Dendritic cell treated with granulocyte-macrophage colony-stimulating factor and Interleukin-4, amounts not matched to agents 40 ng/mL and 50 ng/mL, for 4 days (primary cell): ENCODE measurements at regions not wholly inside any gene's neighbourhood (a gene's known extent, or its start where the extent isn't known, plus 50 kb on each side); places are given as distances from the start of the nearest gene placed in this dataset.

ENCODE experiments used
- H3K27ac Mint-ChIP-seq: one replicate; pipeline ENCODE4 v1.8.0; 2022; ENCODE audit warnings: mild to moderate bottlenecking, mixed read lengths
- H3K27me3 Mint-ChIP-seq: one replicate; pipeline ENCODE4 v1.8.0; 2022; ENCODE audit warnings: mild to moderate bottlenecking, mixed read lengths
- H3K36me3 Mint-ChIP-seq: one replicate; pipeline ENCODE4 v1.8.0; 2022; ENCODE audit warnings: low read depth, mixed read lengths
- H3K4me1 Mint-ChIP-seq: one replicate; pipeline ENCODE4 v1.8.0; 2022; ENCODE audit warnings: low read depth, mixed read lengths
- H3K4me3 Mint-ChIP-seq: one replicate; pipeline ENCODE4 v1.8.0; 2022; ENCODE audit warnings: mild to moderate bottlenecking, moderate library complexity, mixed read lengths
- H3K9me3 Mint-ChIP-seq: one replicate; pipeline ENCODE4 v1.8.0; 2022; ENCODE audit warnings: mixed read lengths
- intact Hi-C: fragments of 100-400 bp; cut with micrococcal nuclease; formaldehyde crosslinking; loops from one replicate; pipeline ENCODE4 v1.15.0; 2022

GRCh38 chr6:137783710-137784109 is 83.3 kb upstream of the TNFAIP3 start:
- Mint-ChIP-seq H3K36me3 (no peaks in the 10 kb centered on the region), H3K27ac (no peak overlapping the region), H3K9me3 (no peaks in the 10 kb centered on the region), H3K4me3 (no peak overlapping the region), H3K27me3 (peaks cover 26% of the 10 kb centered on the region), H3K4me1 (peaks cover 21% of the 10 kb centered on the region)
- intact Hi-C loops: no loop called here

GRCh38 chr6:137784583-137784982 is 82.5 kb upstream of the TNFAIP3 start:
- Mint-ChIP-seq H3K27ac (no peak overlapping the region), H3K36me3 (no peaks in the 10 kb centered on the region), H3K4me1 (peaks cover 19% of the 10 kb centered on the region), H3K4me3 (no peak overlapping the region), H3K27me3 (peaks cover 25% of the 10 kb centered on the region), H3K9me3 (no peaks in the 10 kb centered on the region)
- intact Hi-C loops: no loop called here

DNA sequence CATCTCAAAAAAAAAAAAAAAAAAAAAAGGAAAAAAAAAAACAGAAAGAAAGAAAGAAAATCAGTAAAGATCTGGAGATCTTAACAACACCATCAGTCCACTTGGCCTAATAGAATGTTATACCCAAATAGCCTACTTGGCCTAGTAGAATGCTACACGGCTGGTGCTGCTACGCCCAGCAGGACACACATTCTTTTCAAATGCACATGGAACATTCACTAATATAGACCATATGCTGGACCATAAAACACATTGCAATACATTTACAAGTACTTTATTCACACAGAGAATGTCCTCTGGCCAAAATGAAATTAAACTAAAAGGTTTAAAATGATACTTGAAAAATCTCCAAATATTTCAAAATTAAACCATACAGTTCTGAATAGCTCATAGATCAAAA is 80.0 kb upstream of the TNFAIP3 start:
- Mint-ChIP-seq H3K27ac (no peak overlapping the region), H3K4me3 (no peak overlapping the region), H3K27me3 (peaks cover 3% of the 10 kb centered on the region), H3K4me1 (peaks cover 23% of the 10 kb centered on the region), H3K36me3 (no peaks in the 10 kb centered on the region), H3K9me3 (no peaks in the 10 kb centered on the region)
- intact Hi-C loops: no loop called here

- Mint-ChIP-seq H3K27ac (no peak overlapping the region), H3K36me3 (no peaks in the 10 kb centered on the region), H3K4me3 (no peak overlapping the region), H3K4me1 (peaks cover 23% of the 10 kb centered on the region), H3K9me3 (no peaks in the 10 kb centered on the region), H3K27me3 (peaks cover under 1% of the 10 kb centered on the region)
- intact Hi-C loops: no loop called here
These were observed 78.8 kb upstream of the TNFAIP3 start for GRCh38 chr6:137788248-137788647.

GRCh38 chr6:137791281-137792159 is 75.5 kb upstream of the TNFAIP3 start:
- Mint-ChIP-seq H3K27ac (peak overlapping the region; percentile 17), H3K36me3 (no peaks in the 10 kb centered on the region), H3K4me3 (no peak overlapping the region), H3K27me3 (peaks cover 11% of the 10 kb centered on the region), H3K9me3 (no peaks in the 10 kb centered on the region), H3K4me1 (peaks cover 33% of the 10 kb centered on the region)
- intact Hi-C loops: loop anchor here (5.0 to 10.0 kb wide), 3 partner anchors 76 to 153 kb away; partner anchors contain the start of gene TNFAIP3

DNA sequence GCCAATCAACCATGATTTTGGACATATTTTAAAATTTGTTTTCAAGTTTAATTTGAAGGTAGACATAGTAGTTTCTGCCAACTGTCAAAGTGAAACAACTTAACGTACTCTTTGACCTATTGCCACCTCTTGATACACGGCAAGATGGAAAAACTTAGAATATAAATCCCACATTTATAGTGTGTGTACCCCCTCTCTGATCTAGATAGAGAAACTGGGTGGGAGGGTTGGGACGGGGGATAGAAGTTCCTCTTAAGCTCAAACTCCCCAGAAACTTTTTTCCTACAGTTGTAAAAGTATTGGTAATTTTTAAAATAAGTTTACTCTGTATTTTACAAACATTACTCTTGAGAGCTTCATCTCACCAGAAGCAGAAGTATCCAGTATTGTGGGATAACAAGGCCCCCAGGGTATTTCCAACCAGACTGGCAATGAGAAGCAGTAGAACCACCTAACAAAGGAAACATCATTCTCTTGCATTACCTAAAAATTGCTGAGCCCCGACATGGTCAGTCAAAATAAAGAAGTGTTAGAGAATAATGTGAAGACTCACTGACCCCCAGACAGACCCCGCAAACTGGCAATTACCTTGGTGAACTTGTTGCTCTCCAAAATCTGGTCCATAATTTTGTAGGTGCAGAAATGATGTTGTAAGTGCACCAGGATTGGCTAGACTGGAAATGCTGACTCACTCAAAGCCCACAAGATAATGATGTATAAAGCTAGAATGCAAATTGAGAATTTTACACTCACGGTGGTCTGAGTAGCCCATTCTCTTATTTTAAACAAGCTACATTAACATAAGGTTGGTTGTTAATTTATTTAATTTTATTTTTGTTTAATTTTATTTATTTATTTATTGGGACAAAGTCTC is 74.7 kb upstream of the TNFAIP3 start:
- Mint-ChIP-seq H3K4me1 (peaks cover 33% of the 10 kb centered on the region), H3K9me3 (no peaks in the 10 kb centered on the region), H3K27me3 (peaks cover 11% of the 10 kb centered on the region), H3K27ac (no peak overlapping the region), H3K36me3 (no peaks in the 10 kb centered on the region), H3K4me3 (no peak overlapping the region)
- intact Hi-C loops: loop anchor here (5.0 to 10.0 kb wide), 3 partner anchors 75 to 152 kb away; partner anchors contain the start of gene TNFAIP3

GRCh38 chr6:137793805-137794515 is 73.1 kb upstream of the TNFAIP3 start:
- Mint-ChIP-seq H3K27ac (no peak overlapping the region), H3K27me3 (peaks cover 12% of the 10 kb centered on the region), H3K4me1 (peaks cover 35% of the 10 kb centered on the region), H3K9me3 (no peaks in the 10 kb centered on the region), H3K4me3 (no peak overlapping the region), H3K36me3 (no peaks in the 10 kb centered on the region)
- intact Hi-C loops: loop anchor here (5.0 to 10.0 kb wide), 3 partner anchors 73 to 151 kb away; partner anchors contain the start of gene TNFAIP3

GRCh38 chr6:137794516-137795201 is 72.4 kb upstream of the TNFAIP3 start:
- H3K4me1 Mint-ChIP-seq: peaks cover 38% of the 10 kb centered on the region
- peaks cover 17% of the 10 kb centered on the region for H3K27me3 Mint-ChIP-seq
- no peaks in the 10 kb centered on the region for H3K36me3 Mint-ChIP-seq
- no peak overlapping the region for H3K27ac Mint-ChIP-seq
- intact Hi-C loops: loop anchor here (5.0 to 10.0 kb wide), 3 partner anchors 73 to 150 kb away; partner anchors contain the start of gene TNFAIP3
- H3K9me3 Mint-ChIP-seq: no peaks in the 10 kb centered on the region
- no peak overlapping the region for H3K4me3 Mint-ChIP-seq

DNA sequence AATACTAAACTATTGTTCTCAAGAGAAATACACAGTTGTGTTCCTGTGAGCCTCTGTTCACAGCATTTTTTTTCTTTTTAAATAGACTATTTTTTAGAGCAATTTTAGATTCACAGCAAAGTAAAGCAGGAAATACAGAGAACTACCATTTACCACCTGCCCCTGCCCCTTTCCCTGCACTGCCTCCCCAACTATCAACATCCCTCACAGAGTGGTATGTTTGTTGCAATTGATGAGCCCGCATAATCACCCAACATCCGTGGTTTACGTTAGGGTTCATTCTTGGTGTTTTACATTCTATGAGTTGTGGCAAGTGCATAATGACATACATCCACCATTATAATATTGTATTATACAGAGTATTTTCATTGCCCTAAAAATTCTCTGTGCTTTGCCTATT is 71.6 kb upstream of the TNFAIP3 start:
- intact Hi-C loops: loop anchor here (10.0 kb wide), 1 partner anchor 149 kb away; no protein-coding TSS in a partner anchor
- H3K27ac Mint-ChIP-seq: no peak overlapping the region
- H3K4me3 Mint-ChIP-seq: no peak overlapping the region
- H3K9me3 Mint-ChIP-seq: no peaks in the 10 kb centered on the region
- peaks cover 20% of the 10 kb centered on the region for H3K27me3 Mint-ChIP-seq
- H3K4me1 Mint-ChIP-seq: peaks cover 37% of the 10 kb centered on the region
- no peaks in the 10 kb centered on the region for H3K36me3 Mint-ChIP-seq

DNA sequence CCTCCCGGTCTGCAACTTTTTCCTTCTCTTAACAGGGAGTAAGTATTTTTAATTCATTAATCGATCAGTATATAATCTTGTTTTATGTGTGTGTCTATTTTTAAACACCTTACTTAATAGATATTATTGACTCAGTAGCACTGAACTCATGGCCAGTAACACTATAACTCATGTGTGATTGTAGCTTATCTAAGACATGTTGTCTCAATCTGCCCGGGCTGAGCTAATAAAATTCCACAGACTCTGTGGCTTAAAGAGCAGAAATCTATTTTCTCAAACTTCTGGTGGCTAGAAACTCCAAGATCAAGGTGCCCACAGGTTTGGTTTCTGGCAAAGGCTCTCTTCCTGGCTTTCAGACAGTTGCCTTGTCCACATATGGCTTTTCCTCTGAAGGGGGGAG is 68.8 kb upstream of the TNFAIP3 start:
- no peak overlapping the region for H3K4me3 Mint-ChIP-seq
- peaks cover 21% of the 10 kb centered on the region for H3K27me3 Mint-ChIP-seq
- H3K9me3 Mint-ChIP-seq: peaks cover 2% of the 10 kb centered on the region
- H3K4me1 Mint-ChIP-seq: peaks cover 27% of the 10 kb centered on the region
- intact Hi-C loops: loop anchor here (10.0 kb wide), 1 partner anchor 147 kb away; no protein-coding TSS in a partner anchor
- H3K27ac Mint-ChIP-seq: no peak overlapping the region
- H3K36me3 Mint-ChIP-seq: no peaks in the 10 kb centered on the region

- no peak overlapping the region for H3K4me3 Mint-ChIP-seq
- H3K27me3 Mint-ChIP-seq: peaks cover 22% of the 10 kb centered on the region
- no peaks in the 10 kb centered on the region for H3K36me3 Mint-ChIP-seq
- intact Hi-C loops: loop anchor here (10.0 kb wide), 1 partner anchor 146 kb away; no protein-coding TSS in a partner anchor
- peaks cover 27% of the 10 kb centered on the region for H3K4me1 Mint-ChIP-seq
- no peak overlapping the region for H3K27ac Mint-ChIP-seq
- peaks cover 8% of the 10 kb centered on the region for H3K9me3 Mint-ChIP-seq
These were observed 68.2 kb upstream of the TNFAIP3 start for GRCh38 chr6:137798846-137799245.

GRCh38 chr6:137799950-137800568 is 67.0 kb upstream of the TNFAIP3 start:
- intact Hi-C loops: loop anchor here (10.0 kb wide), 2 partner anchors 145 to 205 kb away; no protein-coding TSS in a partner anchor
- no peak overlapping the region for H3K27ac Mint-ChIP-seq
- no peaks in the 10 kb centered on the region for H3K36me3 Mint-ChIP-seq
- H3K4me1 Mint-ChIP-seq: peaks cover 19% of the 10 kb centered on the region
- peaks cover 20% of the 10 kb centered on the region for H3K27me3 Mint-ChIP-seq
- no peak overlapping the region for H3K4me3 Mint-ChIP-seq
- peaks cover 9% of the 10 kb centered on the region for H3K9me3 Mint-ChIP-seq
